SK-N-SH (cell line): ENCODE measurements at regions not wholly inside any gene's neighbourhood (a gene's known extent, or its start where the extent isn't known, plus 50 kb on each side); places are given as distances from the start of the nearest gene placed in this dataset.

Experiments
- CHD2 ChIP-seq: fragments of 150-350 bp; IDR thresholded peaks from 2 replicates; pipeline ENCODE4 v1.6.1; 2018; ENCODE audit warnings: low read length; ENCODE audit not compliant: partially characterized antibody
- EP300 ChIP-seq, 2 experiments: IDR thresholded peaks; 2 replicates each; pipeline versions ENCODE4 v1.4.0 to v1.6.1; 2012; ENCODE audit warnings: borderline replicate concordance in 1 of 2, low read depth in 1 of 2, low read length in 1 of 2
- GABPA ChIP-seq: IDR thresholded peaks from 2 replicates; pipeline ENCODE4 v1.4.0; 2012; ENCODE audit warnings: low read depth, mild to moderate bottlenecking
- JUND ChIP-seq: IDR thresholded peaks from 2 replicates; pipeline ENCODE4 v1.4.0; 2012
- POLR2AphosphoS5 ChIP-seq: IDR thresholded peaks from 2 replicates; pipeline ENCODE4 v1.6.1; 2012; ENCODE audit warnings: low read depth, low read length
- RAD21 ChIP-seq: IDR thresholded peaks from 2 replicates; pipeline ENCODE4 v1.6.1; 2012; ENCODE audit warnings: mild to moderate bottlenecking, low read length
- REST ChIP-seq: IDR thresholded peaks from 2 replicates; pipeline ENCODE4 v1.6.1; 2012; ENCODE audit warnings: mild to moderate bottlenecking, low read depth, low read length, moderate library complexity
- SIN3A ChIP-seq: IDR thresholded peaks from 2 replicates; pipeline ENCODE4 v1.6.1; 2012; ENCODE audit warnings: low read depth, mild to moderate bottlenecking, low read length, moderate library complexity, borderline replicate concordance
- TF ChIP-seq, protein P1 (sequence below): fragments of 200-600 bp; sonication (generic); IDR thresholded peaks from 2 replicates; pipeline ENCODE4 v1.6.1; 2017; ENCODE audit warnings: antibody characterized with exemption, mild to moderate bottlenecking, moderate library complexity
- TF ChIP-seq, protein P2 (sequence below): IDR thresholded peaks from 2 replicates; pipeline ENCODE4; 2012
- TF ChIP-seq, protein P3 (sequence below): fragments of 150-350 bp; IDR thresholded peaks from 2 replicates; pipeline ENCODE4 v1.6.1; 2017; ENCODE audit warnings: antibody characterized with exemption, low read length, low read depth, borderline replicate concordance

DNA sequence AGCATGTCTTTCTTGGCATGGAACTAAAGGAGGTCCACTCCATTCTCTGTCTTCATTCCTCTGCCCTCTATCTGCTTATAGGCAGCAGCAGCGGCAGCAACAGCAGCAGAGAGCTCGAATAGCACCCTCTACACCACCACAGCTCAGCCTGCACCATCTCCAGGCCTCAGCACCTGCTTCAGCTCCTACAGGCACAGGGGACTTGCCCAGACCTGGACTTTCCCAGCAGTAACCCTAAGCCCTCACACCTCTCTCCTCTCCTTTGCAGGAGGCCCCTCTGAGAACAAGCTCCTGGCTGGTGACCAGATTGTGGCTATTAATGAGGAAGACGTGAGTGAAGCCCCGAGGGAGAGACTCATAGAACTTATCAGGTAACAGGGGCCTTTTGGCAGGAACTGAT is 80.7 kb downstream of the FRMPD3 start:
- TF ChIP-seq CHD2, result no peak
- TF ChIP-seq, protein P1, sequence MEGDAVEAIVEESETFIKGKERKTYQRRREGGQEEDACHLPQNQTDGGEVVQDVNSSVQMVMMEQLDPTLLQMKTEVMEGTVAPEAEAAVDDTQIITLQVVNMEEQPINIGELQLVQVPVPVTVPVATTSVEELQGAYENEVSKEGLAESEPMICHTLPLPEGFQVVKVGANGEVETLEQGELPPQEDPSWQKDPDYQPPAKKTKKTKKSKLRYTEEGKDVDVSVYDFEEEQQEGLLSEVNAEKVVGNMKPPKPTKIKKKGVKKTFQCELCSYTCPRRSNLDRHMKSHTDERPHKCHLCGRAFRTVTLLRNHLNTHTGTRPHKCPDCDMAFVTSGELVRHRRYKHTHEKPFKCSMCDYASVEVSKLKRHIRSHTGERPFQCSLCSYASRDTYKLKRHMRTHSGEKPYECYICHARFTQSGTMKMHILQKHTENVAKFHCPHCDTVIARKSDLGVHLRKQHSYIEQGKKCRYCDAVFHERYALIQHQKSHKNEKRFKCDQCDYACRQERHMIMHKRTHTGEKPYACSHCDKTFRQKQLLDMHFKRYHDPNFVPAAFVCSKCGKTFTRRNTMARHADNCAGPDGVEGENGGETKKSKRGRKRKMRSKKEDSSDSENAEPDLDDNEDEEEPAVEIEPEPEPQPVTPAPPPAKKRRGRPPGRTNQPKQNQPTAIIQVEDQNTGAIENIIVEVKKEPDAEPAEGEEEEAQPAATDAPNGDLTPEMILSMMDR, result no peak
- no peak for TF ChIP-seq RAD21
- TF ChIP-seq, protein P2, sequence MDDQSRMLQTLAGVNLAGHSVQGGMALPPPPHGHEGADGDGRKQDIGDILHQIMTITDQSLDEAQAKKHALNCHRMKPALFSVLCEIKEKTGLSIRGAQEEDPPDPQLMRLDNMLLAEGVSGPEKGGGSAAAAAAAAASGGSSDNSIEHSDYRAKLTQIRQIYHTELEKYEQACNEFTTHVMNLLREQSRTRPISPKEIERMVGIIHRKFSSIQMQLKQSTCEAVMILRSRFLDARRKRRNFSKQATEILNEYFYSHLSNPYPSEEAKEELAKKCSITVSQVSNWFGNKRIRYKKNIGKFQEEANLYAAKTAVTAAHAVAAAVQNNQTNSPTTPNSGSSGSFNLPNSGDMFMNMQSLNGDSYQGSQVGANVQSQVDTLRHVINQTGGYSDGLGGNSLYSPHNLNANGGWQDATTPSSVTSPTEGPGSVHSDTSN, result no peak
- no peak for TF ChIP-seq REST
- TF ChIP-seq GABPA, result no peak
- no peak for TF ChIP-seq EP300 (IDR thresholded peaks at IDR 0.05; ENCODE audit: borderline replicate concordance in 1 of 2, low read depth in 1 of 2, low read length in 1 of 2)
- no peak for TF ChIP-seq JUND
- TF ChIP-seq, protein P3, sequence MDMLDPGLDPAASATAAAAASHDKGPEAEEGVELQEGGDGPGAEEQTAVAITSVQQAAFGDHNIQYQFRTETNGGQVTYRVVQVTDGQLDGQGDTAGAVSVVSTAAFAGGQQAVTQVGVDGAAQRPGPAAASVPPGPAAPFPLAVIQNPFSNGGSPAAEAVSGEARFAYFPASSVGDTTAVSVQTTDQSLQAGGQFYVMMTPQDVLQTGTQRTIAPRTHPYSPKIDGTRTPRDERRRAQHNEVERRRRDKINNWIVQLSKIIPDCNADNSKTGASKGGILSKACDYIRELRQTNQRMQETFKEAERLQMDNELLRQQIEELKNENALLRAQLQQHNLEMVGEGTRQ, result no peak
- TF ChIP-seq POLR2AphosphoS5, result no peak
- no peak for TF ChIP-seq SIN3A
